GM23338 (cell line): ENCODE measurements at regions not wholly inside any gene's neighbourhood (a gene's known extent, or its start where the extent isn't known, plus 50 kb on each side); places are given as distances from the start of the nearest gene placed in this dataset.

ENCODE experiments used
- ATAC-seq: fragments of 200-7000 bp; cut with Tn5 transposase; 3 replicates; pipeline ENCODE4 v1.9.1; 2020
- DNase-seq: peaks from one replicate; pipeline ENCODE4 v3.0.0-alpha.2; 2015; ENCODE audit warnings: low spot score
- H2AFZ ChIP-seq: fragments of 200-600 bp; sonication (generic); 2 replicates; pipeline ENCODE4 v1.8.0; 2016; ENCODE audit warnings: antibody characterized with exemption, mild to moderate bottlenecking, moderate library complexity
- H3F3A ChIP-seq: fragments of 200-600 bp; sonication (generic); replicated peaks from 2 replicates; pipeline ENCODE4 v1.8.0; 2017; ENCODE audit warnings: antibody characterized with exemption, mixed run types, low read depth
- H3K27ac ChIP-seq: fragments of 200-600 bp; sonication (generic); 2 replicates; pipeline ENCODE4 v1.6.1; 2016; ENCODE audit warnings: low read depth
- H3K27me3 ChIP-seq: fragments of 200-600 bp; sonication (generic); 2 replicates; pipeline ENCODE4 v1.8.0; 2016; ENCODE audit warnings: mild to moderate bottlenecking, mixed run types, moderate library complexity; ENCODE audit not compliant: insufficient read depth
- H3K36me3 ChIP-seq: fragments of 200-600 bp; sonication (generic); 2 replicates; pipeline ENCODE4 v1.8.0; 2016; ENCODE audit warnings: mild to moderate bottlenecking; ENCODE audit not compliant: insufficient read depth
- H3K4me1 ChIP-seq: fragments of 200-600 bp; sonication (generic); 2 replicates; pipeline ENCODE4 v1.8.0; 2016; ENCODE audit warnings: mild to moderate bottlenecking, moderate library complexity; ENCODE audit not compliant: insufficient read depth
- H3K4me2 ChIP-seq: fragments of 200-600 bp; sonication (generic); 2 replicates; pipeline ENCODE4 v1.7.1; 2017; ENCODE audit warnings: mixed run types
- H3K4me3 ChIP-seq: fragments of 200-600 bp; sonication (generic); 2 replicates; pipeline ENCODE4 v1.6.1; 2016; ENCODE audit warnings: mixed run types
- H3K79me2 ChIP-seq: fragments of 200-600 bp; sonication (generic); replicated peaks from 2 replicates; pipeline ENCODE4 v1.8.0; 2017; ENCODE audit warnings: mild to moderate bottlenecking; ENCODE audit not compliant: insufficient read depth
- H3K9me2 ChIP-seq: fragments of 200-600 bp; sonication (generic); 2 replicates; pipeline ENCODE4 v1.8.0; 2017; ENCODE audit not compliant: insufficient read depth
- H4K20me1 ChIP-seq: fragments of 200-600 bp; sonication (generic); replicated peaks from 2 replicates; pipeline ENCODE4 v1.8.0; 2017; ENCODE audit warnings: mild to moderate bottlenecking; ENCODE audit not compliant: insufficient read depth
- H3K27ac Mint-ChIP-seq: 2 replicates; pipeline ENCODE4 v1.8.0; 2020; ENCODE audit warnings: inconsistent platforms, mild to moderate bottlenecking, moderate library complexity, mixed read lengths
- H3K27me3 Mint-ChIP-seq: 3 replicates; pipeline ENCODE4 v1.8.0; 2022; ENCODE audit warnings: low read depth, mild to moderate bottlenecking, moderate library complexity, mixed read lengths, inconsistent platforms; ENCODE audit not compliant: insufficient read depth, poor library complexity
- H3K36me3 Mint-ChIP-seq: 3 replicates; pipeline ENCODE4 v1.8.0; 2021; ENCODE audit warnings: low read depth, mild to moderate bottlenecking, inconsistent platforms, moderate library complexity, mixed read lengths
- H3K4me1 Mint-ChIP-seq: 3 replicates; pipeline ENCODE4 v1.8.0; 2020; ENCODE audit warnings: mild to moderate bottlenecking, inconsistent platforms, mixed read lengths
- H3K4me3 Mint-ChIP-seq: 3 replicates; pipeline ENCODE4 v1.8.0; 2021; ENCODE audit warnings: moderate library complexity, mild to moderate bottlenecking, inconsistent platforms, mixed read lengths
- H3K9me3 Mint-ChIP-seq: 3 replicates; pipeline ENCODE4 v1.8.0; 2020; ENCODE audit warnings: moderate library complexity, mild to moderate bottlenecking, inconsistent platforms, mixed read lengths
- EZH2 ChIP-seq: fragments of 200-600 bp; sonication (generic); IDR thresholded peaks from one replicate; pipeline ENCODE4 v1.8.0; 2017; ENCODE audit warnings: antibody characterized with exemption, mild to moderate bottlenecking, low read depth; ENCODE audit not compliant: unreplicated experiment
- JUNB ChIP-seq: IDR thresholded peaks from one replicate; pipeline ENCODE4 v1.6.1; 2016; ENCODE audit warnings: antibody characterized with exemption; ENCODE audit not compliant: unreplicated experiment
- NANOG ChIP-seq: IDR thresholded peaks from 2 replicates; pipeline ENCODE4 v1.6.1; 2016; ENCODE audit warnings: antibody characterized with exemption, borderline replicate concordance
- STAT1 ChIP-seq: IDR thresholded peaks from one replicate; pipeline ENCODE4 v1.6.1; 2016; ENCODE audit warnings: antibody characterized with exemption; ENCODE audit not compliant: unreplicated experiment
- ZNF462 ChIP-seq: fragments of 250-450 bp; sonication (Bioruptor Pico); IDR thresholded peaks from 2 replicates; pipeline ENCODE4 v1.5.0; 2020; ENCODE audit warnings: mild to moderate bottlenecking, moderate library complexity
- TF ChIP-seq, protein P1 (sequence below): IDR thresholded peaks from 2 replicates; pipeline ENCODE4 v1.6.1; 2016; ENCODE audit warnings: antibody characterized with exemption

- no peak for TF ChIP-seq ZNF462 (CRISPR knock-in tag)
Observed at GRCh38 chr5:39863926-39864552, 439.3 kb upstream of the DAB2 start (continued).

GRCh38 chr5:39857041-39857440, 432.3 kb upstream of the DAB2 start:
- no peak overlapping the region for H2AFZ ChIP-seq
- H3K9me3 Mint-ChIP-seq: no peaks in the 10 kb centered on the region

DNA sequence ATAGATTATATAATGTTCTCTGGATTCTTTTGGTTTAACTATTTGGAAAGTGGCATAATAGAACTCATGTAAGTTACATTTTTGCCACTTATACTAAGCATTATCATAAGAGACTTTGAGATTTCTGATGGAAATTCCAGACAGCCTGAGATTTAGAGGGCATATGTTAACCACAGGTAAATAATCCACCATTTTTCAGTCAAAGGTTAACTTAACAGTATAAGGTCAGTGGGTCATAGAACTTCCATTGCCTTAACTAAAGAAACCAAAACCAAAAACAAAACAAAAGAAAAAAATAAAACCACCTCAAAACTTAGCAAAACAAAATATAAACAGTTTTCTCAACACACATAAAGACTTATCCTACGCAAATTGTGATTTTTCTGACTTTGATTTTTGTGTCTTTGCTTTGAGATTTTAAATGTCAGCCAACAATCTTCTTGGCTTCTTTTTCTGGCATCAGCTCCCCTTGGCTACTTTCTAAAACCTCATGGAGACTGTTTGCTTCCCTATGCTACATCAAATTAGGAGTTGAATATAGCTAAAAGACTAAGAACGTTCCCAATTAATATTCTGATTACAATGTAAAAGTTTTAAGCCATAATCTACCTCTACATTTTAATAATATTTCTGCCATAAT, 430.1 kb upstream of the DAB2 start:
- H3K4me1 Mint-ChIP-seq: no peaks in the 10 kb centered on the region
- H3K4me1 ChIP-seq: no peaks in the 10 kb centered on the region
- H3K27ac ChIP-seq: no peak overlapping the region
- no peaks in the 10 kb centered on the region for H3K79me2 ChIP-seq
- no peaks in the 10 kb centered on the region for H3K27me3 ChIP-seq
- ATAC-seq (no peak), DNase-seq (no peak)
- no peak overlapping the region for H3K4me3 Mint-ChIP-seq
- H3K9me3 Mint-ChIP-seq: no peaks in the 10 kb centered on the region
- H3K4me3 ChIP-seq: no peak overlapping the region
- no peaks in the 10 kb centered on the region for H3K9me2 ChIP-seq
- H3K27me3 Mint-ChIP-seq: peaks cover 3% of the 10 kb centered on the region
- no peak overlapping the region for H3K4me2 ChIP-seq
- H2AFZ ChIP-seq: no peak overlapping the region
- no peaks in the 10 kb centered on the region for H4K20me1 ChIP-seq
- no peak overlapping the region for H3K27ac Mint-ChIP-seq
- no peaks in the 10 kb centered on the region for H3K36me3 Mint-ChIP-seq
- H3F3A ChIP-seq: no peaks in the 10 kb centered on the region
- H3K36me3 ChIP-seq: no peaks in the 10 kb centered on the region
- no peak for TF ChIP-seq JUNB
- TF ChIP-seq, protein P1, sequence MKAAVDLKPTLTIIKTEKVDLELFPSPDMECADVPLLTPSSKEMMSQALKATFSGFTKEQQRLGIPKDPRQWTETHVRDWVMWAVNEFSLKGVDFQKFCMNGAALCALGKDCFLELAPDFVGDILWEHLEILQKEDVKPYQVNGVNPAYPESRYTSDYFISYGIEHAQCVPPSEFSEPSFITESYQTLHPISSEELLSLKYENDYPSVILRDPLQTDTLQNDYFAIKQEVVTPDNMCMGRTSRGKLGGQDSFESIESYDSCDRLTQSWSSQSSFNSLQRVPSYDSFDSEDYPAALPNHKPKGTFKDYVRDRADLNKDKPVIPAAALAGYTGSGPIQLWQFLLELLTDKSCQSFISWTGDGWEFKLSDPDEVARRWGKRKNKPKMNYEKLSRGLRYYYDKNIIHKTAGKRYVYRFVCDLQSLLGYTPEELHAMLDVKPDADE: no peak
- no peak for TF ChIP-seq EZH2
- TF ChIP-seq NANOG: no peak

More at GRCh38 chr5:39857041-39857440, 432.3 kb upstream of the DAB2 start:
- Histone ChIP-seq H3K36me3 (no peaks in the 10 kb centered on the region), H3K4me2 (no peak overlapping the region), H3K27ac (no peak overlapping the region), H3F3A (no peaks in the 10 kb centered on the region), H3K9me2 (peaks cover 5% of the 10 kb centered on the region; the same call in 1 of the 2 replicates), H3K4me1 (no peaks in the 10 kb centered on the region), H3K27me3 (no peaks in the 10 kb centered on the region), H3K4me3 (no peak overlapping the region), H4K20me1 (no peaks in the 10 kb centered on the region), H3K79me2 (no peaks in the 10 kb centered on the region)
- Mint-ChIP-seq H3K4me3 (no peak overlapping the region), H3K27me3 (peaks cover 2% of the 10 kb centered on the region), H3K36me3 (no peaks in the 10 kb centered on the region), H3K27ac (no peak overlapping the region), H3K4me1 (peaks cover 4% of the 10 kb centered on the region; the same call in 1 of the 3 replicates)
- DNase-seq: no peak
- no peak for TF ChIP-seq STAT1
- no peak for TF ChIP-seq NANOG
- TF ChIP-seq JUNB: no peak
- no peak for ATAC-seq
